ENCODE measurements at regions not wholly inside any gene's neighbourhood (a gene's known extent, or its start where the extent isn't known, plus 50 kb on each side); places are given as distances from the start of the nearest gene placed in this dataset.

DNA sequence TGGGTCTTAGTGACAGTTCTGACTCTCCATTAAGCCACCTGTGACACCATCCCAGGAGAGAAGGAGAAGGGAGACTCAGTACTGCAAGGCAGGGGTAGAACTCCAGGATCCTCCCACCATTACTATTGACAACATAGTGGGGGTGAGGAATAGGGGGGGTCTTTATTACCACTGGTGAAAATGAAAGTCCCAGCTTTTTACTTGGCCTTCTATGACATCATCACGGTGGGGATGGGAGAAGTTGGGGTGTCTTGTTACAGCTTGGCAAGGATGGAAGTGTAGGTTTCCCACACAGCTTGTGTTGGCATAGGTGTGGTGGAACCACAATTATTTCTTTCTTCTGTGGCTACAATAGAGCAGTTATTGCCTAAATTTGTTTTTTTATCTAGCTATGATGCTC, 203.9 kb upstream of the DTNA start:
- BruUV-seq (replicated peaks): no TSS peak

GRCh38 chr18:34509163-34509562, 200.9 kb upstream of the DTNA start:
- Histone ChIP-seq H2AFZ (ENCODE audit: low read length) (no peak overlapping the region), H3K9me3 (ENCODE audit: low read length) (no peaks in the 10 kb centered on the region), H4K20me1 (ENCODE audit: insufficient read depth, low read length) (no peaks in the 10 kb centered on the region), H3K79me2 (ENCODE audit: insufficient read depth, low read depth, low read length) (no peaks in the 10 kb centered on the region), H3K4me2 (ENCODE audit: low read length) (no peak overlapping the region), H3K4me1 (ENCODE audit: insufficient read depth, low read length, poor library complexity, severe bottlenecking) (no peaks in the 10 kb centered on the region), H3K4me3 (ENCODE audit: low read depth, low read length, poor library complexity, severe bottlenecking) (no peak overlapping the region), H3K9me2 (ENCODE audit: insufficient read depth, low read length) (no peaks in the 10 kb centered on the region), H3K27ac (ENCODE audit: low read depth, low read length, poor library complexity, severe bottlenecking) (no peak overlapping the region), H3K36me3 (ENCODE audit: insufficient read depth, low read length) (no peaks in the 10 kb centered on the region)
- no peak for DNase-seq (ENCODE audit: low spot score)
- ChIA-PET POLR2A (interaction anchor here (0.6 kb wide), 2 partner anchors 10 to 69 kb away, joined by 3 read pairs; no protein-coding TSS in a partner anchor), CTCF (ENCODE audit: unreplicated experiment) (no interaction called here)
- no peak for TF ChIP-seq EZH2phosphoT487 (IDR thresholded peaks at IDR 0.05; ENCODE audit: borderline replicate concordance, low read depth, low read length)
- intact Hi-C loops (cut with micrococcal nuclease; ENCODE audit: unreplicated experiment): no loop called here
- no TSS peak for BruUV-seq (replicated peaks)

More for the DNA sequence above, 203.9 kb upstream of the DTNA start:
- Histone ChIP-seq H3K4me2 (ENCODE audit: low read length) (no peak overlapping the region), H3K4me1 (ENCODE audit: insufficient read depth, low read length, poor library complexity, severe bottlenecking) (no peaks in the 10 kb centered on the region), H3K9me2 (ENCODE audit: insufficient read depth, low read length) (no peaks in the 10 kb centered on the region), H3K27ac (ENCODE audit: low read depth, low read length, poor library complexity, severe bottlenecking) (no peak overlapping the region), H2AFZ (ENCODE audit: low read length) (no peak overlapping the region), H4K20me1 (ENCODE audit: insufficient read depth, low read length) (no peaks in the 10 kb centered on the region), H3K36me3 (ENCODE audit: insufficient read depth, low read length) (no peaks in the 10 kb centered on the region), H3K4me3 (ENCODE audit: low read depth, low read length, poor library complexity, severe bottlenecking) (no peak overlapping the region), H3K79me2 (ENCODE audit: insufficient read depth, low read depth, low read length) (no peaks in the 10 kb centered on the region), H3K9me3 (ENCODE audit: low read length) (no peaks in the 10 kb centered on the region)
- intact Hi-C loops (cut with micrococcal nuclease; ENCODE audit: unreplicated experiment): no loop called here
- CTCF ChIA-PET (ENCODE audit: unreplicated experiment): no interaction called here
- DNase-seq (ENCODE audit: low spot score): no peak
- POLR2A ChIA-PET: interaction anchor here (1.6 kb wide), 1 partner anchor 19 kb away, joined by 4 read pairs; no protein-coding TSS in a partner anchor
- TF ChIP-seq, protein P1, sequence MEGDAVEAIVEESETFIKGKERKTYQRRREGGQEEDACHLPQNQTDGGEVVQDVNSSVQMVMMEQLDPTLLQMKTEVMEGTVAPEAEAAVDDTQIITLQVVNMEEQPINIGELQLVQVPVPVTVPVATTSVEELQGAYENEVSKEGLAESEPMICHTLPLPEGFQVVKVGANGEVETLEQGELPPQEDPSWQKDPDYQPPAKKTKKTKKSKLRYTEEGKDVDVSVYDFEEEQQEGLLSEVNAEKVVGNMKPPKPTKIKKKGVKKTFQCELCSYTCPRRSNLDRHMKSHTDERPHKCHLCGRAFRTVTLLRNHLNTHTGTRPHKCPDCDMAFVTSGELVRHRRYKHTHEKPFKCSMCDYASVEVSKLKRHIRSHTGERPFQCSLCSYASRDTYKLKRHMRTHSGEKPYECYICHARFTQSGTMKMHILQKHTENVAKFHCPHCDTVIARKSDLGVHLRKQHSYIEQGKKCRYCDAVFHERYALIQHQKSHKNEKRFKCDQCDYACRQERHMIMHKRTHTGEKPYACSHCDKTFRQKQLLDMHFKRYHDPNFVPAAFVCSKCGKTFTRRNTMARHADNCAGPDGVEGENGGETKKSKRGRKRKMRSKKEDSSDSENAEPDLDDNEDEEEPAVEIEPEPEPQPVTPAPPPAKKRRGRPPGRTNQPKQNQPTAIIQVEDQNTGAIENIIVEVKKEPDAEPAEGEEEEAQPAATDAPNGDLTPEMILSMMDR (conservative IDR thresholded peaks at IDR 0.05; ENCODE audit: low read length): no peak
- TF ChIP-seq EZH2phosphoT487 (IDR thresholded peaks at IDR 0.05; ENCODE audit: borderline replicate concordance, low read depth, low read length): no peak

- Histone ChIP-seq H3K4me1 (ENCODE audit: insufficient read depth, low read length, poor library complexity, severe bottlenecking) (no peaks in the 10 kb centered on the region), H3K9me2 (ENCODE audit: insufficient read depth, low read length) (no peaks in the 10 kb centered on the region), H4K20me1 (ENCODE audit: insufficient read depth, low read length) (no peaks in the 10 kb centered on the region), H3K4me3 (ENCODE audit: low read depth, low read length, poor library complexity, severe bottlenecking) (no peak overlapping the region), H3K9me3 (ENCODE audit: low read length) (no peaks in the 10 kb centered on the region), H2AFZ (ENCODE audit: low read length) (no peak overlapping the region), H3K36me3 (ENCODE audit: insufficient read depth, low read length) (no peaks in the 10 kb centered on the region), H3K27ac (ENCODE audit: low read depth, low read length, poor library complexity, severe bottlenecking) (no peak overlapping the region), H3K79me2 (ENCODE audit: insufficient read depth, low read depth, low read length) (no peaks in the 10 kb centered on the region), H3K4me2 (ENCODE audit: low read length) (no peak overlapping the region)
- intact Hi-C loops (cut with micrococcal nuclease; ENCODE audit: unreplicated experiment): no loop called here
- no peak for DNase-seq (ENCODE audit: low spot score)
- POLR2A ChIA-PET: interaction anchor here (0.6 kb wide), 2 partner anchors 9 to 68 kb away, joined by 3 read pairs; no protein-coding TSS in a partner anchor
- CTCF ChIA-PET (ENCODE audit: unreplicated experiment): no interaction called here
- no TSS peak for BruUV-seq (replicated peaks)
- TF ChIP-seq, protein P1 (conservative IDR thresholded peaks at IDR 0.05; ENCODE audit: low read length): no peak
- TF ChIP-seq EZH2phosphoT487 (IDR thresholded peaks at IDR 0.05; ENCODE audit: borderline replicate concordance, low read depth, low read length): no peak
Observed at GRCh38 chr18:34509879-34510586, 200.1 kb upstream of the DTNA start.
